GM12892 (cell line): ENCODE measurements at regions not wholly inside any gene's neighbourhood (a gene's known extent, or its start where the extent isn't known, plus 50 kb on each side); places are given as distances from the start of the nearest gene placed in this dataset.

Experiments used
- DNase-seq: peaks from one replicate; pipeline ENCODE4 v3.0.0; 2011; ENCODE audit not compliant: insufficient read length
- FAIRE-seq: peaks from 2 replicates; lab custom pipeline; 2011; peaks lifted over from hg19 to GRCh38; lab: Jason Lieb, UNC
- POLR2A ChIP-seq: IDR thresholded peaks from 2 replicates; pipeline ENCODE4 v1.6.1; 2011; ENCODE audit warnings: low read depth, low read length, control low read depth
- POLR2AphosphoS5 ChIP-seq: IDR thresholded peaks from 2 replicates; pipeline ENCODE4 v1.6.1; 2011; ENCODE audit warnings: low read depth, low read length, control low read depth
- TAF1 ChIP-seq: IDR thresholded peaks from 2 replicates; pipeline ENCODE4 v1.6.1; 2011; ENCODE audit warnings: low read depth, mild to moderate bottlenecking, control low read depth, low read length, borderline replicate concordance

DNA sequence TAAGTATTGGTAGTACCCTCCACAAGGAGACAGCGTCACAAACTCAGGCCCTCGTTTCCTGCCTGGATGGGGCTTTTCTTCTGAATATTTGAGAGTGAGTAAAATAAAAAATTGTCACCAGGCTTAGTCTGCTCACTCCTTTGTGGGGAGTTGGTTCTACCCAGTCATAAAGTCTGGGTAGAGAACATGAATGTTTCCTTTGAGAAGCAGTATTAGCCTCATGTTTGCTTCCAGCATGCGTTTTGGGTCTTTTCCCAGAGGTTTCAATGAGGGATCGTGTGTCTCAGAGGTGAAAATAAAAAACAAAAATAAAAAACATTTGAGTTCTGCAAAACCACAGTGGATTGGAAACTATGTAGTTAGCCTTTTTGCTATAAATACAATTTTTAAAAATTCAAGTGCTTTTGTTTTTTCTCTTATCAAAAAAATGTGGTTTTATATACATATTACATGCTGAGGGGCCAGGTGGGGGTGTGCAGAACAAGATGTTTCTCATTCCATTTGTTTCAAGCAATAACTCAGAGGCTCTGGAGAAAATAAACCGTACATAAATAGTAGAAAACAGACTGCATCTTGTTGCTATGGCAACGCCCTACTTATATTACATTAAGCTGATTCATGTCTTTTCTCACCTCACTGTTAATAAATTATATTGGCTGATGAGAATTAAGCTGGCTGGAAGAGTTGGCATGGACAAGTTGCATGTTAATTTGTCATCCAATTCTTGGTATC is 182.8 kb upstream of the FOXN2 start:
- TF ChIP-seq POLR2A (no peak), POLR2AphosphoS5 (no peak), TAF1 (no peak)
- no peak for FAIRE-seq
- no peak for DNase-seq

DNA sequence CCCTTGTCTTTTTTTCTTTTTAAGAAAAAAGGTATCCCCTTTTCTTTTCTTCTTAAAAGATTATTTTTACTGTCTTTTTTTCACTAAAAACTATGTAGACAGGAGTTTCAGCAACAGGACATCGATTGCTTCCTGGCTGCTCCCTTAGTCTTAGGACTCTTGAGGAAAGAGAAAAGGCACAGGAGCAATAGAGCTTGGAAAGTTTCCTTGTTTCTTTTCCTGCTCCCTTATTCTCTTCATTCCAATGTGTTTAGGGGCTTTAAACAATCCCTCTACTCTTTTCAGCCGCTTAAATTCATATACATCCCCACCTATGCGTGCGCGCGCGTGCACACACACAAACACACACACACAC is 182.2 kb upstream of the FOXN2 start:
- no peak for FAIRE-seq
- DNase-seq = no peak
- TF ChIP-seq TAF1 = no peak
- TF ChIP-seq POLR2AphosphoS5 = no peak
- TF ChIP-seq POLR2A = no peak

DNA sequence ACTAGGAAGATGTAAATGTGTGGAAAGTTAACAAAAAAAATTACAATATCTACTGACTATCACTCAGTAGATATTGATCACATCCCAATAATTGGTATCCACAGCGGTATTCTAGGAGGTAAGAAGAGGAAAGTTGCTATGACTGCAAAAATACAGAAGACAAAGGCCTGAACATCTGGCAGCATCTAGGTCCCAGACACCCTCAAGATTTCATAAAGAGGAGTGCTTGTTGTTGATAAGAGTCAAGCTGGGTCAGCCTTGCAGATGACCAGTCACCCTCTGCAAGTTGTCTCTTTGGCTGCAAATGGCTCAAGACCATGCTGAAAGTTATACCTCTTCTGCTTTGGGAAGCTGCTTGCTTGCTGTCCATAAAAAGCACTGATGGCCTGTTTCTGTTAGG is 179.8 kb upstream of the FOXN2 start:
- TF ChIP-seq POLR2A (no peak), POLR2AphosphoS5 (no peak)
- FAIRE-seq (no peak), DNase-seq (no peak)

DNA sequence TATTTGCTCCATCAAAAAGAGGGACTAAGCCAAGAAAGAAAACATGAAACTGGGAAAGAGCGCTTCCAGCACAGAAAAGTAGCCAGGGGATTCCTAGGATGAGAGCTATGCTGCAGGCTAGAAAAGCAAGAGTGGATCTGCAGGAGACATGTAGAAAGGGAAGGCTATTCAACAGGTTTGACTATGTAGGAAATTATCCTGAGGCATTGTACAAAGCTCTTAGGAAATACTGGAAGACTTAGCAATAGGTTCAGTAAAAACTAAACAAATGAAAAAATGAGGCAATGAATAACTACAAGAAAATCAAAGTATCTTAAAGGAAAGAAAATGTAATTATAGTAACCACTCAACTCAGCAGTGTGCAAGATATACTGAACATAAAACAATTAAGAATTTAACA is 178.7 kb upstream of the FOXN2 start:
- no peak for FAIRE-seq
- no peak for TF ChIP-seq POLR2A
- TF ChIP-seq POLR2AphosphoS5 = no peak
- TF ChIP-seq TAF1 = no peak
- no peak for DNase-seq

DNA sequence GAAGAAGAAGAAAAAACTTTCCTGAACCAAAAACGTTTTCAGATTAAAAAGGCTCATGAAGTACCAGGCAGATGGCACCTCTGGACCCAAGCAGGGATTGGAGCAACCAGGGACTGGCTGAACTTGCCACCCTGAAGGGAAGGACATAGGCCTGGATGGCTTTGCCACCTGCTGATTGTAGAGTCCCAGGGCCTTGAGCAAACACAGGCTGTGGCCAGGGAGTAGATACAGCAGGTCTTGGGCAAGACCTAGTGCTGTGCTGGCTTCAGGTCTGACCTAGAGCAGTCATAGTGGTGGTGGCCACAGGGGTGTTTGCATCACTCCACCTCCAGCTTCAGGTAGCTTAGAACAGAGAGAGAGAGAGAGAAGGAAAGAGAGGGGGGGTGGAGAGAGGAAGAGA is 176.7 kb upstream of the FOXN2 start:
- DNase-seq (no peak), FAIRE-seq (no peak)
- TF ChIP-seq POLR2AphosphoS5 (no peak), POLR2A (no peak), TAF1 (no peak)

DNA sequence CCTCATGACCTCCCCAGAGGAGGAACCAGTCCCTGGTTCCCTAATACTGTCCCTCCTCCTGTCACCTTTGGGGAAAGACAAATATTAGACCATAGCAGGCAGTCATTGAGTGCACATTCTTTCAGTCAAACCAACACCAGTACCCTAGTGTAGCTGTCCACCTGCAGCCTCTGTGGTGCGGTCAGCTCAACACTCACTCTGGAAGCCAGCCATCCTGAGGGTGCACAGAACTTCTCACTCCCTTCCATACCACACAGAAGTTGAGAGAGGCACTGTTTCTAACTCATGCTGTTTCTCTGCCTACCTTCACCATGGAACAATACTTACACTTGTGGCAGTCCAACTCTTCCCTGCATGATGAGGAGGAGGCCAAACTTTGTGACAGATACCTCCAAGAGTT is 175.6 kb upstream of the FOXN2 start:
- FAIRE-seq (no peak), DNase-seq (no peak)
- TF ChIP-seq TAF1 (no peak), POLR2AphosphoS5 (no peak), POLR2A (no peak)

DNA sequence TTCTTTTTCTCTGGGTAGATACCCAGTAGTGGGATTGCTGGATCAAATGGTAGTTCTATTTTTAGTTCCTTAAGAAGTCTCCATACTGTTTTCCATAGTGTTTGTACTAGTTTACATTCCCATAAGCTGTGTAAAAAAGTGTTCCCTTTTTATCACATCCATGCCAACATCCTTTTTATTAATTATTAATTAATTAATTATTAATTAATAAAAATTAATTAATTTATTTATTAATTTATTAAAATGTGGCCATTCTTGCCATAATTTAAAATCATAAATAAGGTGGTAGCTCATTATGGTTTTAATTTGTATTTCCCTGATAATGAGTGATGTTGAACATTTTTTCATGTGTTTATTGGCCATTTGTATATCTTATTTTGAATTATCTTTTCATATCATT is 173.9 kb upstream of the FOXN2 start:
- DNase-seq (no peak), FAIRE-seq (no peak)
- TF ChIP-seq POLR2A (no peak), TAF1 (no peak), POLR2AphosphoS5 (no peak)

DNA sequence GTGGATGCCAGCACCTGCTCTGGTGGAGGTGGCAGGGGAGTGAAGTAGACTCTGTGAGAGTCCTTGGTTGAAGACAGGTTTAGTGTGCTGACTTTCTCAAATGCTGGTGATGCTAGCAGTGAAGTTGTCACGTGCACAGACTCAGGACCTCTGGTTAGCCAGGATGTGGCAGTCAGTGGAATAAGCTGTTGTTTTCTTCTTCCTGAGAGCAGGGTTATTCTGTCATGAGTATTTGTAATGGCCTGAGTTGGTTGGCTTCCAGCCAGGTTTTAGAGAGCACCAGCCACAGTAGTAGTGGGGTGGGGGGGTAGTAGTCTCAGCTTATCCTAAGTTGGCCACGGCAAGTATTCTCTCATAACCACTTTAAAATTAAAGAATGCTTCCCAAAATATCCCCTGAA is 169.7 kb upstream of the FOXN2 start:
- FAIRE-seq (peak; percentile 27), DNase-seq (no peak)
- TF ChIP-seq TAF1 (no peak), POLR2A (no peak), POLR2AphosphoS5 (no peak)

DNA sequence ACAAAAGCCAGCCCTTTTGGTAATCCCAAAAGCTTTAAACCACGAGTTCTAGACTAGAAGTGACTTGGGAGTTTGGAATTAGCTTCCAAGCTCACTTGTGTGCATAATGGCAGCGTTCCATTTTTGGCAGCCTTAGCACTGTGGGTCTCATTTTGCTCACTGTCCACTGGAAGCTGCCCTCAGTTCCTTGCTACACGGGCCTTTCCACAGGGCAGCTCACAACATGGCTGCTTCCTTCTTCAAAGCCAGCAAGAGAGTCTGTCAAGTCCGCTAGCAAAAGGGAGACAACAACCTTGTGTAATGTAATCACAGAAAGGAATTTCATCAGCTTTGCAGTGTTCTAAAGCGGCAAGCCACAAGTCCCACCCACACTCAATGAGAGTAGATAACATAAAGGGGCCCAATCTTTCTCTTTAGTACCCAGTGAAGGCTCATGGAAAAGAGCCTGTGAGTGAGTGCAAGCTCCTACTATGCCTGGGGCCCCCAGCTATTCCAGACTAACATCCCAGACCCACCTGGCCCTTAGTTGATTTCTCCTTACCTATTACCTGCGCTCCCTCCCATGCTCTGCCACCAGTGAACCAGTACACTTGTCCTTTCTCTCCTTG is 168.5 kb upstream of the FOXN2 start:
- TF ChIP-seq TAF1 = no peak
- TF ChIP-seq POLR2A = no peak
- no peak for TF ChIP-seq POLR2AphosphoS5
- no peak for FAIRE-seq
- no peak for DNase-seq

DNA sequence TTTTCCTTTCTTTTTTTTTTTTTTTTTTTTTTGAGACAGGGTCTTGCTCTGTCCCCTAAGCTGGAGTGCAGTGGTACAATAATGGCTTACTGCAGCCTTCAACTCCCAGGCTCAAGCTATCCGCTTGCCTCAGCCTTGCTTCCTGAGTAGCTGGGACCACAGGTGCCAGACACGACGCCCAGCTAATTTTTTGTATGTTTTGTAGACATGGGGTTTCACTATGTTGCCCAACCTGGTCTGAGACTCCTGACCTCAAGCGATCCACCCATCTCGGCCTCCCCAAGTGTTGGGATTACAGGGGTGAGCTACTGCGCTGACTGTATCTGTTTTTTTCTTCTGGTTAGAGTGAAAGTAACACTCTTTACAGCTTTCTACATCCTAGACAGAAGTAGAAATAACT is 167.9 kb upstream of the FOXN2 start:
- TF ChIP-seq POLR2AphosphoS5 = no peak
- no peak for TF ChIP-seq TAF1
- TF ChIP-seq POLR2A = no peak
- FAIRE-seq (no peak), DNase-seq (no peak)

DNA sequence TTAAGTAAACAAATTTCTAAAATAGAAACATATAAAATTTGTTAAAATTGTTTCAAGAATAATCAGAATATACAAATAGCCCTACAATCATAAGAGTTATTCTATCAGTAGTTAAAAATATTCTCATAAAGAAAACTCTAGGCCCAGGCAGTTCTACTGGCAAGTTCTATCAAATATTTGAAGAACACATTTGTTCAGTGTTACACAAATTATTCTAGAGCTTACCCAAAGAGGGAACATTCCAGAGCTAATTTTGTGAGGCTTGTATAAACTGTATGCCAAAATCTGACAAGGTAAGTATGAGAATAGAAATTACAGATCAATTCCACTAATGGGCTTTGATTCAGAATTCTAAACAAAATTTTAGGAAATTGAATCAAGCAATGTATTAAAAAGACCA is 166.8 kb upstream of the FOXN2 start:
- no peak for DNase-seq
- TF ChIP-seq POLR2AphosphoS5 (no peak), POLR2A (no peak), TAF1 (no peak)
- no peak for FAIRE-seq

DNA sequence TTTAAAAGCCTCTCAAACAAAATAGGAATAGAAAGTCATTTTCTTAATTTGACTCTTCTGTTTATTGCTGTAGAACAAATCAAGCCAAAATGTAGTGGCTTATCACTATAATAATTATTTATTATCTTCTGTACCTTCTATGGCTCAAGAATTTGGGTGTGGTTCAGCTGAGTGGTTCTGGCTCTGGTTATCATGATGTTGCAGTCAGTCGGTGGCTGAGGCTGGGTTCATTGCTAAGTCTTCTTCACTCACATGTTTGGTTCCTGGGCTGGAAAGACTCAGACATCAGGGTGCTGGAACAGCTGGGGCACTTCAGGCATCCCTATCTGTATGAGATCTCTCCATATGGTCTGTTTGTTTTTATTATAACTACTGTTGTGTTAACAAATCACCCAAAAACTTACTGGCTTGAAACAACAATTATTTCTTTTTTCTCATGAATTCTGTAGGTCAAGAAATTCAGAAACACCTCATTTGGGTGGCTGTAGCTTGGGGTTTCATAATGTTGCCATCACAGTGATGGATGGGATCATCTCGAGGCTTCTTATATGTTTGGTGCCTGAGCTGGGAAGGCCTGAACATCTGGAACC is 165.5 kb upstream of the FOXN2 start:
- TF ChIP-seq POLR2A (no peak), POLR2AphosphoS5 (no peak), TAF1 (no peak)
- DNase-seq (no peak), FAIRE-seq (no peak)
